ENCODE measurements at regions not wholly inside any gene's neighbourhood (a gene's known extent, or its start where the extent isn't known, plus 50 kb on each side); places are given as distances from the start of the nearest gene placed in this dataset.

DNA sequence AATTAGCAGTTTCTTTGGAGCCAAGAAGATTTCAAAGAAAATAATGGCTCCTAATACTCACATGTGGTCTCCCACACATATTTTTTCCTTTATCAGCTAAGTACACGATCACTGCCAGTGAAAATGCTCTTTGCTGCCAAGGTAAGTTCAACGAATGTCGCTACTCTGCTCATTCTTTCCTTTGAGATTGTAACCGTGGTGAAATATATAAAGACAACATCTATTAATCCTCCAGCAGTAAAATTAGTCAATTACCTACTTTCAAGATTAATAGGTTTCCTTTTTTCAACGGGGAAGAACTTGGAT, 672.2 kb downstream of the GATA3 start (continued):
- TF ChIP-seq, protein P1, sequence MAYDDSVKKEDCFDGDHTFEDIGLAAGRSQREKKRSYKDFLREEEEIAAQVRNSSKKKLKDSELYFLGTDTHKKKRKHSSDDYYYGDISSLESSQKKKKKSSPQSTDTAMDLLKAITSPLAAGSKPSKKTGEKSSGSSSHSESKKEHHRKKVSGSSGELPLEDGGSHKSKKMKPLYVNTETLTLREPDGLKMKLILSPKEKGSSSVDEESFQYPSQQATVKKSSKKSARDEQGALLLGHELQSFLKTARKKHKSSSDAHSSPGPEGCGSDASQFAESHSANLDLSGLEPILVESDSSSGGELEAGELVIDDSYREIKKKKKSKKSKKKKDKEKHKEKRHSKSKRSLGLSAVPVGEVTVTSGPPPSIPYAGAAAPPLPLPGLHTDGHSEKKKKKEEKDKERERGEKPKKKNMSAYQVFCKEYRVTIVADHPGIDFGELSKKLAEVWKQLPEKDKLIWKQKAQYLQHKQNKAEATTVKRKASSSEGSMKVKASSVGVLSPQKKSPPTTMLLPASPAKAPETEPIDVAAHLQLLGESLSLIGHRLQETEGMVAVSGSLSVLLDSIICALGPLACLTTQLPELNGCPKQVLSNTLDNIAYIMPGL (CRISPR knock-in tag; IDR thresholded peaks at IDR 0.05; ENCODE audit: borderline replicate concordance) = no peak

DNA sequence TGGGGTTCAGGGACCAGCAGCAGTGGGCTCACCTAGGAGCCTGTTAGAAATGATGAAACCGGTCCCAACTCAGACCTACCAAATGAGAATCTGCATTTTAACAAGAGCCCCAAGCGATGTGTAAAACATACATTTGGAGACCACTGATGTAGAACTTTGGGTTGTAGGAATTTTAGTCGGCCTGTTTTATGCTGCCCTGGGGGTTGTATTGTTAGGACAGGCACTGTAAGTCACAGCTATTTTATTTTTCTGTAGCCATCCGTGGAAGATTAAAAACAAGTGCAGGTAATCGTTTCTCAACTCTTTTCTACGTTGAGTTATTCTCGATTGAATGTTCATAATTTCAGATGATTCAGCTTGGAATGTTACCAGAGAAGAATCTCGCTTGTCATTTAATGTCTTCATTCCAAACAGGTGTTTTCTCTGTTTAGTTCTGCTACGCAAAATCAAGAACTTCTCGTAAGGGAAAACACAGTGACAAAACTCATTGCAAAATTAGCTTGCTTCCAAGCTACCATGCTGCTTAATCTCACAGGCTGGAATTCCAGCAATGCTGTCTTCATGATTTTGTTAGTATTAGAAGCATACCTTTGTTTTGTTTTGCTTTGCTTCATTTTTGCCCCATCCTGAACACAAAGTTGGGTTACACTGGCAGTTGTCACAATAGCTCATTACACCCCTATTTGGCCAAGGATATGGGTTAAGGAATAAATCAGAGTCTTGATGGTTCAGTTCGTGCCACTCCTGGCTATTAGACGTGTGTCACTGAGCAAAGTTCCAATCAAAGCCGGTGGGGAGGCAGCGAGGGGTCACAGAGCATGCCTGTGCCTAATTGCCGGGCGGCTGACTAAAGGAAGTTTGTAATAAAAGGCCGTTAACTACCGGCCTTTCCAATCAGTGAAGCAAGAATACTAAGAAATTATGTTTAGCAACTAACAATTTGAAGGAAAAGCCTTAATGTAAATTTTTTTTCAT, 676.9 kb downstream of the GATA3 start:
- no peak overlapping the region for H3K4me2 ChIP-seq
- ChIA-PET POLR2A (no interaction called here), CTCF (no interaction called here)
- peaks cover 10% of the 10 kb centered on the region for H3K4me1 ChIP-seq
- whole genome bisulfite sequencing (ENCODE audit: missing lambda C conversion rate) = 77% methylated on average over 18 of the region's 18 CpGs
- DNase-seq (ENCODE audit: low read depth in 1 of 2, low spot score in 1 of 2) (no peak), ATAC-seq (no peak), FAIRE-seq (no peak)
- no peak overlapping the region for H3K27ac ChIP-seq
- no peak for TF ChIP-seq JUNB (IDR thresholded peaks at IDR 0.05)
- no peak for TF ChIP-seq EP300 (IDR thresholded peaks at IDR 0.05)
- TF ChIP-seq BHLHE40 (IDR thresholded peaks at IDR 0.05; ENCODE audit: low read depth, low read length) = no peak
- TF ChIP-seq REST (IDR thresholded peaks at IDR 0.05) = no peak
- no peak for TF ChIP-seq JUN (IDR thresholded peaks at IDR 0.05)
- no peak for TF ChIP-seq EHF (CRISPR knock-in tag; IDR thresholded peaks at IDR 0.05)
- TF ChIP-seq ZFP36 (IDR thresholded peaks at IDR 0.05; ENCODE audit: borderline replicate concordance, partially characterized antibody) = no peak
- H3K9me3 ChIP-seq = no peaks in the 10 kb centered on the region
- no peak overlapping the region for H3K4me3 ChIP-seq

- no peaks in the 10 kb centered on the region for H3K9me3 ChIP-seq
- CTCF ChIA-PET = interaction anchor here (0.8 to 1.1 kb wide), 2 partner anchors 9 to 21 kb away, joined by 3 read pairs; no protein-coding TSS in a partner anchor
- no peak overlapping the region for H3K4me3 ChIP-seq
- H3K4me1 ChIP-seq = no peaks in the 10 kb centered on the region
- DNase-seq (ENCODE audit: low read depth in 1 of 2, low spot score in 1 of 2) = no peak
- no peak for TF ChIP-seq FOSL2 (IDR thresholded peaks at IDR 0.05)
- TF ChIP-seq FOSL2 (CRISPR knock-in tag; IDR thresholded peaks at IDR 0.05) = no peak
- TF ChIP-seq ZSCAN20 (CRISPR knock-in tag; IDR thresholded peaks at IDR 0.05) = no peak
- TF ChIP-seq POLR2A (IDR thresholded peaks at IDR 0.05; ENCODE audit: low read length) = no peak
- TF ChIP-seq ZNF302 (CRISPR knock-in tag; IDR thresholded peaks at IDR 0.05) = no peak
- no peak for TF ChIP-seq SREBF2 (IDR thresholded peaks at IDR 0.05)
- TF ChIP-seq CBX8 (IDR thresholded peaks at IDR 0.05) = no peak
- FAIRE-seq = no peak
- 44% methylated on average over 3 of the region's 3 CpGs for WGBS (ENCODE audit: missing lambda C conversion rate)
- no peak for ATAC-seq
- no peak overlapping the region for H3K27ac ChIP-seq
- H3K4me2 ChIP-seq = no peak overlapping the region
- POLR2A ChIA-PET = no interaction called here
Observed at GRCh38 chr10:8738987-8739386, 684.5 kb downstream of the GATA3 start.

GRCh38 chr10:8752146-8752843, 697.8 kb downstream of the GATA3 start:
- ATAC-seq (no peak), DNase-seq (ENCODE audit: low read depth in 1 of 2, low spot score in 1 of 2) (no peak), FAIRE-seq (no peak)
- CTCF ChIA-PET = no interaction called here
- no peak overlapping the region for H3K4me2 ChIP-seq
- H3K9me3 ChIP-seq = no peaks in the 10 kb centered on the region
- TF ChIP-seq ZNF302 (CRISPR knock-in tag; IDR thresholded peaks at IDR 0.05) = no peak
- no peak for TF ChIP-seq FOSL2 (IDR thresholded peaks at IDR 0.05)
- no peak for TF ChIP-seq FOSL2 (CRISPR knock-in tag; IDR thresholded peaks at IDR 0.05)
- TF ChIP-seq RCOR1 (IDR thresholded peaks at IDR 0.05; ENCODE audit: low read depth, low read length) = no peak
- no peak for TF ChIP-seq EHMT2 (IDR thresholded peaks at IDR 0.05; ENCODE audit: low read depth)
- no peak for TF ChIP-seq RAD21 (conservative IDR thresholded peaks at IDR 0.05 in 1 of 2, IDR thresholded peaks at IDR 0.05 in 1 of 2)
- H3K4me1 ChIP-seq = no peaks in the 10 kb centered on the region
- H3K4me3 ChIP-seq = no peak overlapping the region
- H3K27ac ChIP-seq = no peak overlapping the region
- WGBS (ENCODE audit: missing lambda C conversion rate) = 60% methylated on average over 7 of the region's 7 CpGs
- POLR2A ChIA-PET = no interaction called here
